ENCODE measurements at regions not wholly inside any gene's neighbourhood (a gene's known extent, or its start where the extent isn't known, plus 50 kb on each side); places are given as distances from the start of the nearest gene placed in this dataset.

DNA sequence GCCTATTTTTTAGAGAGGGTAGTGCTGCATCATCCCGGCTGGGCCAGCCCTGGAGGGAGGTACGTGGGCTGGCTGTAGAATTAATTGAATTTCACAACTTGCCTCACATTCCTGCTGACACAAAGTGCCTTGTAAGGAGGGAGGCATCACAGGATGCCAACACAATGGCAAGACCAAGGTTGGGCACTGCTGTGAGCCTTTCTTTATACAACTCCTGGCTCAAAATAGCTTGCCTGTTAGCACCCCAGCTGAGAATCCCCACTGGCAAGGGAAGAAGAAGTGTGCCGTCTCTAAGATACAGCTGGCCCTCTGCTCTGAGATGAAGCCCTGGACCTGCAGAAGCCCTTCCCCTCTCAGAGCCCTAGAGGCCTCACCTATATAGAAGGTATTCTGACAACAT is 873.9 kb downstream of the GRID1 start:
- TF ChIP-seq CTCF (IDR thresholded peaks at IDR 0.05) (no peak), POLR2A (IDR thresholded peaks at IDR 0.05) (no peak)

All from lower leg skin (tissue), 3 donors.